NCI-H2196 treated with DMSO at 0.1 percent for 48 hours (cell line): ENCODE measurements at regions not wholly inside any gene's neighbourhood (a gene's known extent, or its start where the extent isn't known, plus 50 kb on each side); places are given as distances from the start of the nearest gene placed in this dataset.
"Not testable (repeated sequence)": the region's sequence is repeated elsewhere in the genome, so short reads cannot be mapped to it uniquely, and the experiment has no call there.

Experiments used
- DNase-seq: peaks from one replicate; lab custom pipeline; 2025; ENCODE audit not compliant: unreplicated experiment; lab: John Stamatoyannopoulos, UW

DNA sequence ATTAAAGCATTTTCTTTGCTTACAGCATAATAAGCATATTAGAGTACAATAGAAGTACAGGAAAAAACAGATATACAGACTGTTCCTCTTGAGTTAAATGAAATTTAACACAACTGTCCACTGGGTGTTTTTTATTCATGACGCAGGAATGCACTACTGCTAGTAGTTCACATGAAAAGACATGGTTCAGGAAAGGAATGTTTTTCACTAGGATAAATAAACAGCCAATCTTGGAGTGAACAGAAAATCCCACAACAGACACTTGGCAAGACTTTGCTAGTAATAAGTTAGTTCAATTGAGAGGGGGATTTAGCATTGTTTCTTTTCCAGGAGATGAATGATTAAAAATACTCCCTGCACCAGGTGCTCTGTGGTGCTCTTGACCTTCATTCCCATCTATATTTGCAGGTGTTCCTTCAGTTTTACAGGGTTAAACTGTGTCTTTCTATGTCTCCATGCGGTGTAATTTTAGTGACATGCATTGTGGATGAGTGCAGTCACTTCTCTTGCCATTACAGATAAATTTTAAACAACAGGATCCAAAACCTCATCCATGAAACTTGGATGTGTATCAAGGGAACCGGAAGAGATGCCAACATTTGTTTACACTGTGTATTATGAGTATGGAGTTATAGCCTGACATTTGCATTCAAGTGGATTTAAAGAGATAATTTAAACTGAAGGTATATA, 796.6 kb downstream of the DSC3 start:
- DNase-seq: no peak

DNA sequence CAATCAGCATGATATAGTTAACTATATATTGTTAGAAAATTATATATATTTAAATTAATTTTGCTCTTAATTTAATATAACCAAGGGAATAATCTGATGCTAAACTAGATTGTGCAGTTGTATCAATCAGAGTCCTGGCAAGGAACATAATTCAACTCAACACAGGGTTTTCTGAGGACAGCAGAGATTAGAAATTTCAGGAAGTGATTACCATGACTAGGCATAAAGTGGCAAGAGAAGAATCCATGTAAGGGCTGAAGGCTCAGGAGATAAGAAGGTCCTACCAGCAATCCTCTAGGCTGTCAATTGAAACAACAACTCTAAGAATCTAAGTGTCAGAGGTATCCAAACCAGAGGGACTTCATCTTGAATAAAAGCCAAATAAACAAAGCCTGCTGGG, 807.8 kb downstream of the DSC3 start:
- no peak for DNase-seq

DNA sequence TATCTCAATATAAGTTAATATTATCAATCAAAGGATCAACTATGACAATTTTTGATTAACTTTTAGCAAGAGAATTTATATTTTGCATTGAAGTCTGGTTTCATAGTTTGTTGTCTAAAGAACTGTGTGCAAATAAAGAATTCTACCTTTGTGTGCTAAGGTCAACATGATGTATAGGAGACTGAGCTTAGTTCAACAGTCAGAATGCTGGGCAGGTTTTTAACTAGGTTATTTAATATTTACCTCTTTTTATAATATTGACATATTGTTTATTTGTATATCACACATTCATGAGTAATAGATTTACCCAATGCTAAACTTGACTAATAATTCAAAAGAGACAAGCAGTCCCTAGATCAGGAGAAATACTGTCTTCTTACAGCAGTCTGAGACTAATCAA, 831.4 kb downstream of the DSC3 start:
- no peak for DNase-seq

DNA sequence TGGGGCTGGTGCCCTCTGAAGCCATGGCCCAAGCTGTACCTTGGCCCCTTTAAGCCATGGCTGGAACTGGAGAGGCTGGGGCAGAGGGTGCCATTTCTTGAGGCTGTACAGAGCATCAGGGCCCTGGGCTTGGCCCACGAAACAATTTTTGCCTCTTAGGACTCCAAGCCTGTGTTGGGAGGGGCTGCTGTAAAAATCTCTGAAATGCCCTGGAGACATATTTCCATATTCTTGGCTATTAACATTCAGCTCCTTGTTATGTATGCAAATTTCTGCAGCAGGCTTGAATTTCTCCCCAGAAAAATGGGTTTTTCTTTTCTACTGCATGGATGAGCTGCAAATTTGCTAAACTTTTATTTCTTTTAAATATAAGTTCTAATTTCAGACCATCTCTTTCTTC, 834.0 kb downstream of the DSC3 start:
- DNase-seq: no peak

DNA sequence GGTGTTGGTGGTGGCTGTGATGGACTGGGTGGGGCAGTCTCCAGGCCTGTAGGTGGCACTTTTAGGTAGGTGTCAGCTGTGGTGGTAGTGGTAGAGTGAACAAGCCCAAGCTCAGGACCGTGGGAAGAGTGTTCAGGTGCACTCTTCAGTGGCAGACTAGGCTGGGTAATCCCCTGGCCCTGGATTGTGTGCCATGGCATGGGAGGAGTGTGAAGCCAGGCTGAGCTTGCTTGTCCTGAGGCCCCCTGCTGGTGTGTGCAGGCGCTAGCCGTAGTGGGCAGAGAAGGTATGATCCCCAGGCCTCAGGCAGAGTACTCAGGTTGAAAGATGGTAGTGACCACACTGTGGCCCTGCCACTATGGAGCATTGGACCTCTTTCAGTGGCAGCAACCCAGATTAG, 850.3 kb downstream of the DSC3 start:
- DNase-seq: no peak

DNA sequence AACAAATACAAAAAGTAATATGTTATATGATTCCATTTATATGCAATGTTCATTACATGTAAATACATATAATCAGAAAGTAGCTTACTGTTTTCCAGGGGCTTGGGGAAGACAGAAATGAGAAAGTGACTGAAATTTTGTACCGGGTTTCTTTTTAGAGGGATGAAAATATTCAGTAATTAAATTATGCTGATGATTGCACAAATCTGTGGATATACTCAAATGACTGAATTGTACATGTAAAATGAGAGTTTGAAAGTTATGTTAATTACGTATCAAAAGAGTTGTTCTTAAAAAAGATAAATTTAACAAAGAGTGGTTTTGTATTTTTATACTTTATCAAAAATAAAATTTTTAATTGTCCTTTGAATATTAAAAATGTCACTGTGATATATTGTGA, 856.3 kb downstream of the DSC3 start:
- DNase-seq: no peak

DNA sequence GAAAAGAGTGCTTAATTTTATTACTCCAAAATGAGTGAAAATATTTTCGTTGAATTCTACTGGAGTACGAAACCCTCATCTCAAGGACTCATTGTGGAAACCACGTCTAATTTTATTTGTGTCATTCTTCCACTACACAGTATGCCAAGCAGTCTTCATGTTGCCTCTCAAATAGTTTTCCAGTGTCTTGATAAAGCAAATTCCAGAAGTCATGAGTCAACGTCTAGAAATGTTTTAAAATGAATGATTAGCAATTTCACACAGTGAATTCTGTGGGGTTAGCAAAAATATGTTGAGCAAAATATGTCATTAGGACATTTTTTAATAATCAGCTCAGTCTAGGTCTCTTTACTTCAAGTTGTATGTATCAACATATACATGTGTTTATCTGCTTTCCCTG, 865.5 kb downstream of the DSC3 start:
- no peak for DNase-seq

DNA sequence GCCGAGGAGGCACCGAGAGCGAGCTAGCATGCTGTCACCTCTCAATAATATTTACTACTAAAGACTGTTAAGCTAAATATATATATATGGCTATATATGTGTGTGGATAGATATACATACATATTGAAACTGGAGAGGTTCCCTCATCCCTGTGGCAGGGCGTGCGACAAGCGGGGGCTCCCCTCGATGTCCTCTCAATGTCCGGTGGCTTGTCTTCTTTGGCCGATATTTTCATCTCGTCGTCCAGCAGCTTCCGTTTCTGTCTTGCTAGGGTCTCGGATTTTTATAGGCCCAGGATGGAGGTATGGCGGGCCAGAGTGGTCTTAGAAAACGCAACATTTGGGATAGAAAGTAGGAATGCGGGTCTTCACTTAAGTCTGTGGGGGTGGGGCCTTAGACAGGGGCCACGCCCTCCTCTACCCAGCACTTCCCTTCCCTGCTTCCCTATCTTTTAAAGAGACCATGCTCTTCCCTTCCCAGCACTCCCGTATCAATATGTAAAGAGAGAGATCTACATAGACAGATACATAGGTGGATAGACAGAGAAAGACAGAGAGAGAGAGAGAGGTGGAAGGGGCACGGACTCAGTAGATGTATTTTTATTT, 866.8 kb downstream of the DSC3 start:
- DNase-seq: no peak

DNA sequence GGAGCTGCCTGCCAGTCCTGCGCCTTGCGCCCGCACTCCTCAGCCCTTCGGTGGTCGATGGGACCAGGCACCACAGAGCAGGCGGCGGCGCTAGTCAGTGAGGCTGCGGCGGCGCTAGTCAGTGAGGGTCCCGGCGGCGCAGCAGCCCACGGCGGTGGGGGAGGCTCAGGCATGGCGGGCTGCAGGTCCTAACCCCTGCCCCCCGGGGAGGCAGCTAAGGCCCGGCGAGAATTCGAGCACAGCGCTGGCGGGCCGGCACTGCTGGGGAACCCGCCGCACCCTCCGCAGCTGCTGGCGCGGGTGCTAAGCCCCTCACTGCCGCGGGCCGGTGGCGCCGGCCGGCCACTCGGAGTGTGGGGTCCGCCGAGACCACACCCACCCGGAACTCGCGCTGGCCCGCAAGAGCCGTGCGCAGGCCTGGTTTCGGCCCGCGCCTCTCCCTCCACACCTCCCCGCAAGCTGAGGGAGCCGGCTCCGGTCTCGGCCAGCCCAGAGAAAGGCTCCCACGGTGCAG, 867.4 kb downstream of the DSC3 start:
- DNase-seq: no peak

DNA sequence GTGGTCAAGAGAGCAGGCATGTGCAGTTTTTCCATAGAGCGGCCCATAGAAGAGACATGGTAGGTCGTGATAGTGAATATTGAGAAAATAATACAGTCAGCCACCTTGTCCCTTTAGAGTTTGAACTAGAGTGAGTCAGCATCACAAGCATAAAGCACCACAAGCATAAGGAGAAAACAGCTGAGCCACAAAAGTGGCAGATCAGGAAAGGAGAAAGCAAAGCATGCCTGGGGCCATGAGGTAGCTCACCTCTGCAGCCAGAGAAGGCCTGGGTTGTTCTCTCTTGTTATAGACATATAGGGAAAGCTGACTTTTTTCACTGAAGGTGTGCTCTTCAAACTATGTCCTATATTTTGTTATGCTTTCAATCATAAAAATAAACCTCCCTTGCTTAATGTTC, 879.0 kb downstream of the DSC3 start:
- DNase-seq: no peak

DNA sequence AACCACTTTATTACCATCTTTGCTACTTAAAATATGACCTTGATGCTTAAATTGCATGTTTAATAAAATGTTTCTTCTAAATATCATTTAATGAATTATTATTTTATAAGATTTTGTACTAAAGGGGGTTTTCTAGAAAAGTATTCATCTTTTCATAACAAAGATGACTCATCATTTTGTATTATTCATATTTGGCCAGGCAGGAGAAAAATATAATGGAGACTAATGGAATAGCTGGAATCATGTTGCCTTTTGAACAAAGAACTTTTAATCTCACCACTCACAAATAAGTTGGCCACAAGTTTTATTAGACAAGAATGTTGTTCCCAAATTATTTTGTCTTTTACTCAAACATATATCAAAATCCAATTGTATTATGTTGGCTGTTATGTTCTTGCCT, 882.4 kb downstream of the DSC3 start:
- DNase-seq: no peak

DNA sequence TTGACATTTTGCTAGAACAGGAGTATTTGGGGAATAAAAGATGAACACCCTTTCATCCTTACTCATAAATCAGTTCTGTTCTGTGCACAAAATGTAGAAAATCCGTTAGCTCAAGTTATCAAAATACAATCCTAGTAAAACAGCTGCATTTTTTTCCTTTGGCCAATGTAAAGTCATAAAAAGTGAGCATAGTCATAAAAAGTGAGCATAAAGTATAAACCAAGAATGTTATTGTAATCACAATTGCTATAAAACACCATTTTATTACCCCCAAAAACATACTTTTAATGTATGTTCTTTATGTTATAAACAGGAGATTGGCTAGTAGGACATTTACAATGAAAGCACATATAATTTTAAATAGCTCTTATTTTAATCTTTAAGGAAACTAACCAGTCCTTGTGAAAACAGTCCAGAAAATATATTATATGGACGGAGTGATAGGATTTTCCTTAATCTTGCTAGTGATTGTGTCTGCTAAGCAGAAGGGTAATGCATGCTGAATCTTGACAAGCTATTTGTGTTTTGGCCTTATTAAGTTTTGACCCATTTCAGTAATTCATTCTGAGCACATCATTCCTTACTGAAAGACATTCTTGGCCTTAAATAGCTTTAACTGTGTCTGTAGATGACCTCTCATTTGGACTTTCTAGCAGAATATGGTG, 891.8 kb downstream of the DSC3 start:
- no peak for DNase-seq

DNA sequence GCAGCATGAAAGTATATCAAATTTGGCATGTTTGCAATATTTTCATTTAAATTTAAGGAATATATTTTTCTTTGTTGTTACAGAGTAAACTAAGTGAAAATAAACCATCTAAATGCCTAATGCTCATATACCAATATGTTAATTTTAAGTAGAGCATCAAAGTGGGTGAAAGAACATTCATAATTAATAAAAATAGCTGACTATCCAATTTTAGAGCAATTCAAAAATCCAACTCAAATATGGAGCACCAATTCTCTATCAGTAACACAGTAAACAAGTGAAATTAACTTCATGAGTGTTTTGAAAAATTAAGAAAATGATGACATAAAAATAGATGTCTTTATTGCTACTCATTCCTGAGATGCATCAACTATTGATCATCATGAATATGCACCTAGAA, 893.0 kb downstream of the DSC3 start:
- no peak for DNase-seq

DNA sequence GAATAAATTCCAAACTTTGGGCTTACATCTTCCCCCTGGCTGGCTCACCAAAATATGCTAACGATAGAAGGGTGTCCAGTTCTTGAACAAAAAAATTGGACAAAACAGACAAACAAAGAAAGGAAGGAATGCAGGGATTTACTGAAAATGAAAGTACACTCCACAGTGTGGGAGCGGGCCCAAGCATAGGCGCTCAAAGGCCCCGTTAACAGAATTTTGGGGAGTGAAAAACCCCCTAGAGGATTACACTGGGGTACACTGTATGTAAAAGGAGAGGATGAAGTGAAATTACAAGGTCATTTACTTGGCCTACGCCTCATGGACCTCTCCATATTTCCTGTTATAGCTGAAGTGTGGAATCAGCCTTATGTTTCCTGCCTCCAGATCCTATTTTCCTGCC, 899.7 kb downstream of the DSC3 start:
- no peak for DNase-seq

DNA sequence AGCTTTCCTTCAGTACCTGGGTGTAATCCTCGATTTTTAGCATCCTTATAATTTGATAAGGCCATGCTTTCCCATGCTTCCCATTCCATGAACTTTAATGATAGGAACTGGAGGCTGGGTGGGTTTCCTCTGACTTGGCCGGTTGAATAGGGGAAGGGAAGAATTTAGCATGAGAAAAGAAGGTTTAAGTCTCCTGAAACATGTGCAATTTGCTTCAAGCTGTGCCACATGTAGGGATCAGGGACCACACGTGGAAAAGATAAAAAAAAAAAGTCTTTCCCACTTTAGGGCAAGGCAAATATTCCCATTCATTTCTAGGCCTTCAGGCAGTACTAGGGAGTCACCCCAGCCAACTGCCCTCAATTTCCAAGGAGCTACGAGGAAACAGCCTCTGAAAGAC, 900.3 kb downstream of the DSC3 start:
- no peak for DNase-seq

DNA sequence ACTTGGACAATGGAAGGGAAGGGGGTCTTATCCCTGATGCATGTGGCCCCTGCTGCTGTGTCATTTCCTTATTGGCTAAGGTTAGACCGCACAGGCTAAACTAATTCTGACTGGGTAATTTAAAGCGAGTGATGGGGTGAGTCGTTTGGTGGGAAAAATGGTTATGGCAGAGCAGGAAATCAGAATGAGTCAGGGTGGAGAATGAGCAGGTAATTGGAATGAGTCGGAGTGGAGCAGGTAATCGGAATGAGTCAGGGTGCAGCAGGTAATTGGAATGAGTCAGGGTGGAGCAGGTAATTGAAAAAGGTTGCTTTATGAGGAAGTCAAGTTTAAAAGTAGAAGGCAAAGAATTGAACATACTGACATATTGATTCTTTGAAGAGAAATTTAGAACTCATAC, 901.0 kb downstream of the DSC3 start:
- not testable (repeated sequence) for DNase-seq

DNA sequence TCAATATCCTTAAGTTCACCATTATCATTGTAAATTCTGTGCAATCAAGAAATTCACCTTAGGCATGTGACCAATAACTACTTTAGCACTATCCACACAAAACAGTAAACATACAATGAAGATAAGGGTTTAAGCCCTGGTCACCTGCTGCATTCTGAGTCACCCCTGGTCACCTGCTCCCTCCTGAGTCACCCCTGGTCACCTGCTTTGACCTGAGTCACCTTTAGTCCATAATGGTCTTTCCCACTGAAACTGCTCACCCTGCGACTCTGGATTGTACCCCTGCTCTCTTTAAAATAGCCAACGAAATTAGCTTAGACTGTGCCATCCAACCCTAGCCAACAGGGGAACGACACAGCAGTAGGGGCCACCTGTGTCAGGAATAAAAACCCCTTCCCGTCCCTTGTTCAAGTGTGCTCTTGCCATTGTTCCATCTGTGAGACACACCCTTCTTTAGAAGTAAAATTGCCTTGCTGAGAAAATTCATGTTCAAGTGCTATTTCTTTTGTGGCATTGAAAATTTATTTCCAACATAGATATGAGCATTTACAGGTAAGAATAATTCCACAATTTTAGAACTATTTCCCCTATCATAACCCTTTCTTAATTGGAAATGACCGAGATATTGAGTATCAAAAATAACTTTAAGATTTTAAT, 902.8 kb downstream of the DSC3 start:
- no peak for DNase-seq

DNA sequence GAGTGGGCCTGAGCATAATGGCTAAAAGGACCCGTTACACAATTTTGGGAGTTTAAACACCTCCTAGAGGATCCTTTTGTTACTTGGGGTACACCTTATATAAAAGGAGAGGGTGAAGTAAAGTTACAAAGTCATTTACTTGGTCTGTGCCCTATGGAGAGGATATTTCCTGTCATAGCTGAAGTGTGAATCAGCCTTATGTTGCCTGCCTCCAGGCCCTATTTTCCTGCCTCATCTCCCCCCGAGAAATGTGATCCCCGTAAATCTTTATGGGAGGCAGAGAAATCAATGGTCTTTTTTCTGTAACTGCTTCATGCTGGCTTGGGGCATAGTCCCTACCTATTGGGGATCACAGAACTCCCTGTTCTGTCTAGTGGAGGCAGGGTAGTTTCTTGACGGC, 906.6 kb downstream of the DSC3 start:
- no peak for DNase-seq

DNA sequence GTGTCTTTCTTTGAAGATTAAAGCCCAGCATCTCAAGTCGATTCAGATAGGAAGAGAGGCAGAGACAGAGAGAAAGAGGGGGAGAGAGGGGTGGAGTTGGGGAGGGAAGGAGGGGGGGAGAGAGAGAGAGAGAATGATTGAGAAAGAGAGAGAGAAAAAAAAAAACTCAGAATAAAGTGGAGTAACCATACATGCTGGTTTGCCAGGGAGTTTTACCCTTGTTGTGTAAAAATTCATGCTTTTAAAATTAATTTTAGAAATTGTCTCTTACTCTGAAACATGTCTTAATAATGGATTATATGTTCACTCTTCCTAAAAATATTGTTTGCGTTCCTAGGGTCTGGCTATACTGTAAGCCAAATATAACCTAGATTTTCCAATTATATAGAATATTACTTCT, 908.5 kb downstream of the DSC3 start:
- DNase-seq: no peak

DNA sequence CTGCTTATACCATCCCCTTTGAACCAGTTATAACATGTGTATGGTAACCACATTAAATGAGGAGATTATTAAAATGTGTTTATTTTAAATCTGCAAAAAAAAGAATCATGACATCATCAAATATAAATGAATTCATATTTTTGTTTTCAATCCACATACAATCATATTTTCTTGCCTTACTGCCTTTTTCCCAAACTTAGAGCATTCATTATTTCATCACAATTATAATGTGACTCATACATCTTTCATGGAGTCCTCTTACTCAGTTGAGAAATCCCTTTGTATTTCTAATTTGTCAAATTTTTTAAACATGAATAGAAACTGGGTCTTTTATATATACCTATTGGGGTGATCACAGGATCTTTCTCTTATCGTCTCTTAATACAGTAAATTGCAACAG, 909.6 kb downstream of the DSC3 start:
- DNase-seq: no peak

DNA sequence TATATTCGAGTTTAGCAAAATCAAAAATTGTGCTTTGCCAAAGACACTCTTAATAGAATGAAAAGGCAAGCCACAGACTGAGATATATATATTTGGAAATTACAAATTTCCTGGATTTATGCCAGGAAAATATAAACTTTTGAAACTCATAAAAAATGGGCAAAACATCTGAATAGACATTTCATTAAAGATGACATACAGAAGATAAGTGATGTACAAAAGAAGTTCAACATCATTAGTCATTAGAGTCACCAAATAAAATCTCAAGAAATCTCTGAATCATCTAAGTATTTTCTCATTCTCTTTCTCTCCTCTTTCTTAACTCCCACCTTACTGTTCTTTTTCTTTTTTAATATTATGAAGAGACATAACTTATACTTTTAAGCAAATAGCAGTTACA, 921.1 kb downstream of the DSC3 start:
- no peak for DNase-seq

DNA sequence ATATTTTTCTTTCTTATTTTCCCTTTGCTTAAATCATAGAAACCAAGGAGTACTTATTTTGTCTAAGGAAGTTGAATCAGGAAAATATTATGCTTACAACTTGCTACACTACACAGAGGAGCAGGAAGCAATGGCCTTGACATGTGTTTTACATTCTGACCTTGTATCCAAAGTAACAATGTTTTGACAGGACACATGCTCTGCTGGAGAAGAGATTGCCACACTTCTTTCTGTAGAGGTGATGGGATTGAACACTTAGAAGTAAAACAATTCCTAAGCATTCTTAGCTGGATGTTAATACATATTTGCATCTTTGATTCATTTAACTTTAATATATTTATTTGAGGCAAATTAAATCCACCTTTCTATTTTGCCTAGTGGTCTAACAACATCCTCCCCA, 929.1 kb downstream of the DSC3 start:
- no peak for DNase-seq
